Thoracic aorta (tissue), 2 donors: ENCODE measurements at regions not wholly inside any gene's neighbourhood (a gene's known extent, or its start where the extent isn't known, plus 50 kb on each side); places are given as distances from the start of the nearest gene placed in this dataset.

Experiments used
- ATAC-seq: fragments of 150-250 bp; one replicate; pipeline ENCODE4 v1.8.0; 2017; ENCODE audit warnings: low read depth; ENCODE audit not compliant: insufficient number of reproducible peaks, low FRiP score
- DNase-seq: peaks from one replicate; pipeline ENCODE4 v3.0.0-alpha.2; 2020; ENCODE audit warnings: low spot score
- H3K27ac ChIP-seq, 2 donors: fragments of 200-600 bp; sonication (generic); 1 replicate in 1 of 2; 2 replicates in 1 of 2; pipeline ENCODE4 v1.5.1; 2016; ENCODE audit warnings: mild to moderate bottlenecking in 2 of 2, moderate library complexity in 2 of 2
- H3K27me3 ChIP-seq: fragments of 200-600 bp; sonication (generic); replicated peaks from 2 replicates; pipeline ENCODE4 v1.6.0; 2016; ENCODE audit warnings: mild to moderate bottlenecking; ENCODE audit not compliant: insufficient read depth
- H3K36me3 ChIP-seq: fragments of 200-600 bp; sonication (generic); one replicate; pipeline ENCODE4 v1.5.1; 2016
- H3K4me1 ChIP-seq, 2 donors: fragments of 200-600 bp; sonication (generic); 1 replicate in 1 of 2; 2 replicates in 1 of 2; pipeline versions ENCODE4 v1.5.1 to v1.6.0; 2016; ENCODE audit warnings: low read depth in 2 of 2, mild to moderate bottlenecking in 1 of 2; ENCODE audit not compliant: control insufficient read depth in 1 of 2
- H3K4me3 ChIP-seq: fragments of 200-600 bp; sonication (generic); 2 replicates; pipeline ENCODE4 v1.5.1; 2016; ENCODE audit warnings: mild to moderate bottlenecking
- H3K9me3 ChIP-seq: fragments of 200-600 bp; sonication (generic); 2 replicates; pipeline ENCODE4 v1.5.1; 2016
- CTCF ChIP-seq: fragments of 200-600 bp; sonication (generic); IDR thresholded peaks from one replicate; pipeline ENCODE4 v1.5.1; 2019; ENCODE audit warnings: antibody characterized with exemption

GRCh38 chr2:13156916-13157315 is 440.2 kb downstream of the TRIB2 start:
- Histone ChIP-seq H3K36me3 (no peaks in the 10 kb centered on the region), H3K9me3 (no peaks in the 10 kb centered on the region), H3K27ac (no peak overlapping the region), H3K4me3 (no peak overlapping the region), H3K27me3 (no peaks in the 10 kb centered on the region), H3K4me1 (no peaks in the 10 kb centered on the region)
- TF ChIP-seq CTCF: no peak
- DNase-seq: no peak
- ATAC-seq: no peak

- H3K4me3 ChIP-seq: no peak overlapping the region
- H3K9me3 ChIP-seq: no peaks in the 10 kb centered on the region
- H3K36me3 ChIP-seq: no peaks in the 10 kb centered on the region
- no peak for ATAC-seq
- TF ChIP-seq CTCF: no peak
- H3K4me1 ChIP-seq: no peaks in the 10 kb centered on the region
- H3K27ac ChIP-seq: no peak overlapping the region
- no peaks in the 10 kb centered on the region for H3K27me3 ChIP-seq
- DNase-seq: no peak
Observed at GRCh38 chr2:13158466-13158865, 441.7 kb downstream of the TRIB2 start.

DNA sequence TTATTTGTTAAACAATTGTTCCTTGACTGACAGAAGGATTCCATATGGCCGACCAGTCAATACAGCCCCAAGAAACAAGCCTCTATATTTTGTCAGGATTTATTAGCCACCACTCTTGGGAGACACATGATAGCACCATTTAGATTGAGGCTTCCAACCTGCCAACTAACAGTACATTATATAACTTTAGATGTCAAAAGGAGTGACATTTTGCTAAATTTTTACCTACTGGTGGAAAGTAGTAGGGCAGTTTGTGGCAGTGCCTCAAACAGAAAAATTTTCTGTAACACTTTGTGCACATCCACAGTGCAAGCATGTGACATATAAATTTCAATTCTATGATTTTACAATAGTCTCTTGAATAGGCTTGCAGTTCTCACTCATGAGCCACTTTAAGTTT is 464.0 kb downstream of the TRIB2 start:
- no peak for TF ChIP-seq CTCF
- Histone ChIP-seq H3K27ac (no peak overlapping the region), H3K4me3 (no peak overlapping the region), H3K9me3 (no peaks in the 10 kb centered on the region), H3K27me3 (no peaks in the 10 kb centered on the region), H3K4me1 (no peaks in the 10 kb centered on the region), H3K36me3 (no peaks in the 10 kb centered on the region)
- no peak for DNase-seq
- no peak for ATAC-seq

GRCh38 chr2:13193075-13193474 is 476.3 kb downstream of the TRIB2 start:
- no peak overlapping the region for H3K27ac ChIP-seq
- no peak for DNase-seq
- H3K36me3 ChIP-seq: no peaks in the 10 kb centered on the region
- no peaks in the 10 kb centered on the region for H3K4me1 ChIP-seq
- no peak for ATAC-seq
- no peak overlapping the region for H3K4me3 ChIP-seq
- H3K9me3 ChIP-seq: no peaks in the 10 kb centered on the region
- TF ChIP-seq CTCF: no peak
- no peaks in the 10 kb centered on the region for H3K27me3 ChIP-seq

- Histone ChIP-seq H3K36me3 (no peaks in the 10 kb centered on the region), H3K4me3 (no peak overlapping the region), H3K27ac (no peak overlapping the region), H3K27me3 (no peaks in the 10 kb centered on the region), H3K4me1 (no peaks in the 10 kb centered on the region), H3K9me3 (no peaks in the 10 kb centered on the region)
- no peak for TF ChIP-seq CTCF
- DNase-seq (no peak), ATAC-seq (no peak)
Observed at GRCh38 chr2:13193900-13194299, 477.2 kb downstream of the TRIB2 start.
